ENCODE measurements at regions not wholly inside any gene's neighbourhood (a gene's known extent, or its start where the extent isn't known, plus 50 kb on each side); places are given as distances from the start of the nearest gene placed in this dataset.

DNA sequence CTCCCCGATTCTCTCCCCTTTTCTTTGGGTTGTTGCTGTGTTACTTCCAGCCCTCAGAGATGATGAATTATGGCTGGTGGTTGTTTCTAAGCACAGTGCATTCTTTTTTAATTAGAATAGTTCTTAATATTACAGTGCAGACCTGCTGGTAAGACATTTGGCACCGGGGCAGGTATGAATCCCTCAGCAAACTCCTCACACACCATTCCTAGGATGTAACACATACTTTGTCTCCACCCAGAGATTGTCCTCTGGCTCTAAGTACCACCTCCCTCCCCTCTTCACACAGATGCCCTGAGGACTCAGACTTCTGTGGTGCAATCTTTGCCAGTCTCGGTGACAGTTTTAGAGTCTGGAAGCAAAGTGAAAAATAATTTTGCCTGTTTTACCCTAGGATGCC is 143.1 kb downstream of the HLX start:
- Histone ChIP-seq H3K27ac (ENCODE audit: low read depth in 2 of 2, low read length in 2 of 2) (no peak overlapping the region), H3K27me3 (ENCODE audit: control insufficient read depth in 2 of 2, insufficient read depth in 2 of 2, low read length in 2 of 2) (no peaks in the 10 kb centered on the region), H3K36me3 (ENCODE audit: control insufficient read depth in 2 of 2, insufficient read depth in 2 of 2, low read length in 2 of 2) (no peaks in the 10 kb centered on the region), H3K9me3 (ENCODE audit: control insufficient read depth in 2 of 2, low read length in 2 of 2) (no peaks in the 10 kb centered on the region), H3K9ac (ENCODE audit: low read depth in 1 of 2, low read length in 2 of 2) (no peak overlapping the region), H3K4me3 (ENCODE audit: low read length in 2 of 2) (no peak overlapping the region), H3K4me1 (ENCODE audit: control insufficient read depth in 2 of 2, insufficient read depth in 2 of 2, low read length in 2 of 2) (no peaks in the 10 kb centered on the region)

- Histone ChIP-seq H3K9me3 (ENCODE audit: control insufficient read depth in 2 of 2, low read length in 2 of 2) (no peaks in the 10 kb centered on the region), H3K4me3 (ENCODE audit: low read length in 2 of 2) (no peak overlapping the region), H3K27me3 (ENCODE audit: control insufficient read depth in 2 of 2, insufficient read depth in 2 of 2, low read length in 2 of 2) (no peaks in the 10 kb centered on the region), H3K4me1 (ENCODE audit: control insufficient read depth in 2 of 2, insufficient read depth in 2 of 2, low read length in 2 of 2) (no peaks in the 10 kb centered on the region), H3K9ac (ENCODE audit: low read depth in 1 of 2, low read length in 2 of 2) (no peak overlapping the region), H3K27ac (ENCODE audit: low read depth in 2 of 2, low read length in 2 of 2) (no peak overlapping the region), H3K36me3 (ENCODE audit: control insufficient read depth in 2 of 2, insufficient read depth in 2 of 2, low read length in 2 of 2) (no peaks in the 10 kb centered on the region)
Observed at GRCh38 chr1:221023482-221023881, 144.2 kb downstream of the HLX start.

DNA sequence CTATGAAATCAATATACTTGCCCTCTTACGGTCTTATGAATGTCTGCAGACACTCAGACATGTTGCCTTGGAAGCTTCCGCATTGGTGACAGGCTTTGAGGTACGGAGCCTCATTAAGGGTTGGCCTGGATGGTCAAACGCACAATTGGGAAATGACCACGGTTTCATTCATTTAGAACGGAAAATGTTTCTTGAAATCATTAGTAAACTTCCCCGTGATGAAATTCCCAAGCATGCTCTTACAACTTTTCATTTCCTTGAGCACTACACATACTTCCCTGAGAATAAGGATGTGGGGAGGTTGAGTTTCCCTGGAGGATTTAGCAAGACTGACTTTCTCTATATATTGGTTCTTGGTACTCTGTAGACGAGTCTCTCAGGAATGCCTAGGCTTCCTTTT is 146.3 kb downstream of the HLX start:
- Histone ChIP-seq H3K27ac (ENCODE audit: low read depth in 2 of 2, low read length in 2 of 2) (no peak overlapping the region), H3K4me3 (ENCODE audit: low read length in 2 of 2) (no peak overlapping the region), H3K9ac (ENCODE audit: low read depth in 1 of 2, low read length in 2 of 2) (no peak overlapping the region), H3K4me1 (ENCODE audit: control insufficient read depth in 2 of 2, insufficient read depth in 2 of 2, low read length in 2 of 2) (no peaks in the 10 kb centered on the region), H3K9me3 (ENCODE audit: control insufficient read depth in 2 of 2, low read length in 2 of 2) (no peaks in the 10 kb centered on the region), H3K36me3 (ENCODE audit: control insufficient read depth in 2 of 2, insufficient read depth in 2 of 2, low read length in 2 of 2) (no peaks in the 10 kb centered on the region), H3K27me3 (ENCODE audit: control insufficient read depth in 2 of 2, insufficient read depth in 2 of 2, low read length in 2 of 2) (no peaks in the 10 kb centered on the region)

DNA sequence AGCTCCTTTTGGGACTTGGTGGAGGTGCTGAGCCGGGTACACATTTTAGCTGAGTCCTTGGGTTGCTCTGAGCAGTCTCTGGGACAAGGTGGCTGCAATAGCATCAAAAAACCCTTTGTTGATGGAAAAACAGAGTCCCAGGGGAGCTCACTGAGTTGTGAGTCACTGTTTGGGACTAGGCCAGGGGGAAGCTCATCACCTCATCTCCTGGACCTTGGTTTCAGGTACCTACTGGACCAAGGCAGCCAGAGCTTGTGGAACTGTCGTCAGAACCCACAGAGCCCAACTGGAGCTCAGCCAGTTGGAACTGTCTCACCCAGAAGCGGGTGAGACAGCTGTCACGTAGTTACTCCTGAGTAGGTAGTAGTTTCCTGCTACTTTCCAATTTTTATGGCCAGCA is 146.7 kb downstream of the HLX start:
- H3K4me1 ChIP-seq (ENCODE audit: control insufficient read depth in 2 of 2, insufficient read depth in 2 of 2, low read length in 2 of 2), result no peaks in the 10 kb centered on the region
- H3K9ac ChIP-seq (ENCODE audit: low read depth in 1 of 2, low read length in 2 of 2), result no peak overlapping the region
- H3K9me3 ChIP-seq (ENCODE audit: control insufficient read depth in 2 of 2, low read length in 2 of 2), result no peaks in the 10 kb centered on the region
- H3K27me3 ChIP-seq (ENCODE audit: control insufficient read depth in 2 of 2, insufficient read depth in 2 of 2, low read length in 2 of 2), result no peaks in the 10 kb centered on the region
- H3K4me3 ChIP-seq (ENCODE audit: low read length in 2 of 2), result no peak overlapping the region
- no peak overlapping the region for H3K27ac ChIP-seq (ENCODE audit: low read depth in 2 of 2, low read length in 2 of 2)
- no peaks in the 10 kb centered on the region for H3K36me3 ChIP-seq (ENCODE audit: control insufficient read depth in 2 of 2, insufficient read depth in 2 of 2, low read length in 2 of 2)

- Histone ChIP-seq H3K27ac (ENCODE audit: low read depth in 2 of 2, low read length in 2 of 2) (no peak overlapping the region), H3K4me3 (ENCODE audit: low read length in 2 of 2) (no peak overlapping the region), H3K9ac (ENCODE audit: low read depth in 1 of 2, low read length in 2 of 2) (no peak overlapping the region), H3K4me1 (ENCODE audit: control insufficient read depth in 2 of 2, insufficient read depth in 2 of 2, low read length in 2 of 2) (no peaks in the 10 kb centered on the region), H3K27me3 (ENCODE audit: control insufficient read depth in 2 of 2, insufficient read depth in 2 of 2, low read length in 2 of 2) (no peaks in the 10 kb centered on the region), H3K9me3 (ENCODE audit: control insufficient read depth in 2 of 2, low read length in 2 of 2) (no peaks in the 10 kb centered on the region), H3K36me3 (ENCODE audit: control insufficient read depth in 2 of 2, insufficient read depth in 2 of 2, low read length in 2 of 2) (no peaks in the 10 kb centered on the region)
Observed at GRCh38 chr1:221029981-221030649, 150.9 kb downstream of the HLX start.

GRCh38 chr1:221030990-221031389 is 151.7 kb downstream of the HLX start:
- no peaks in the 10 kb centered on the region for H3K27me3 ChIP-seq (ENCODE audit: control insufficient read depth in 2 of 2, insufficient read depth in 2 of 2, low read length in 2 of 2)
- no peaks in the 10 kb centered on the region for H3K4me1 ChIP-seq (ENCODE audit: control insufficient read depth in 2 of 2, insufficient read depth in 2 of 2, low read length in 2 of 2)
- no peak overlapping the region for H3K9ac ChIP-seq (ENCODE audit: low read depth in 1 of 2, low read length in 2 of 2)
- H3K36me3 ChIP-seq (ENCODE audit: control insufficient read depth in 2 of 2, insufficient read depth in 2 of 2, low read length in 2 of 2), result no peaks in the 10 kb centered on the region
- H3K9me3 ChIP-seq (ENCODE audit: control insufficient read depth in 2 of 2, low read length in 2 of 2), result no peaks in the 10 kb centered on the region
- no peak overlapping the region for H3K4me3 ChIP-seq (ENCODE audit: low read length in 2 of 2)
- H3K27ac ChIP-seq (ENCODE audit: low read depth in 2 of 2, low read length in 2 of 2), result no peak overlapping the region

DNA sequence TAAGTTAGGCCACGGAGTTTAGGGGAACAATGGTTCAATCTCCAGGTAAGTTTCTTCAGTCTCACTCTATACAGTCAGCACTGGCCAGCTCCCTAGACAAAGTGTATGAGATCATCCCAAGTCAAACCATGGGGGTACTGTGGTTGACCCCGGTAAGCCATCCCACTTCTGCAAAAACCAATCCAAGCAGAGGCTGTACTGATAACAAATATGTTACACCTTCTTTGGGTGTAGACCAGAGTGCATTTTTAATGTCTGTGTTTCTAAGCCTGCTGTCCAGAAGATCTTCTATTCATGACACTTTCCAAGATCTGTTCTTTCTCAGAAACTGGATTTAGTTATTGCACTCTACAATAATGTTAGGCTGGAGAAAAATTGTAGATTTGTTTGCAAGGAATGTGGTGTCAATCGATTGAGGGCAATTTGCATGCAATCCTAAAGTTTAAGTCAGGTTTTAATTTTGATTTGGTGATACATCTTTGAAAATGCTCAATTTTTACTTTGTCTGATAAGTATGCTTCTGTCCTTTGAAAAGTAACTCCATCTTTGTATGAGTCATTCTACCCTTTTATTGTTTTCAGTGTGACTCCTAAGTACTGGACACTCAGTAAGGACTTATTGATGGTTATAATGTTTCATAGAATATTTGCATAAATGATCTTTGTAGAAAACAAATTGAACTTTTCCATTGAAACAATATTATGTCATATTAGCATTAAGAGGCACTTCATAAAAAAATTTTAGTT is 152.4 kb downstream of the HLX start:
- Histone ChIP-seq H3K36me3 (ENCODE audit: control insufficient read depth in 2 of 2, insufficient read depth in 2 of 2, low read length in 2 of 2) (no peaks in the 10 kb centered on the region), H3K4me3 (ENCODE audit: low read length in 2 of 2) (no peak overlapping the region), H3K27me3 (ENCODE audit: control insufficient read depth in 2 of 2, insufficient read depth in 2 of 2, low read length in 2 of 2) (no peaks in the 10 kb centered on the region), H3K4me1 (ENCODE audit: control insufficient read depth in 2 of 2, insufficient read depth in 2 of 2, low read length in 2 of 2) (no peaks in the 10 kb centered on the region), H3K27ac (ENCODE audit: low read depth in 2 of 2, low read length in 2 of 2) (no peak overlapping the region), H3K9me3 (ENCODE audit: control insufficient read depth in 2 of 2, low read length in 2 of 2) (no peaks in the 10 kb centered on the region), H3K9ac (ENCODE audit: low read depth in 1 of 2, low read length in 2 of 2) (no peak overlapping the region)

DNA sequence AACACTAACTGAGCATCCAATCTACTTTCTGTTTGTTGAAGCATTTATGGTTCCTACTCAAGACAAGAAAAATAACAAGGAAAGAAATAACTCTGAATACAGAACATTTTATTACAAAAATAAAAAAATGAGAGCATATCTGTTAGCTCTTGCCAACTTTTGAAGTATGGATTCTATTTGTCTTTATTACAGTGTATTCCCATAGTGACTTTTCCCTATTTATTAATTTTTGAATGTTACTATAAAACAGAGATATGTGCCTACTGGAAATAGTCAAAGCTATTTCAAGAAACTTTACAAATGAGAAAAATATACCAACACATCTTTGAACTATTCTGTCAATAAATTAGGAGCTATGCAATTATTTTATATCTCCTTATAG is 153.0 kb downstream of the HLX start:
- Histone ChIP-seq H3K9ac (ENCODE audit: low read depth in 1 of 2, low read length in 2 of 2) (no peak overlapping the region), H3K27ac (ENCODE audit: low read depth in 2 of 2, low read length in 2 of 2) (no peak overlapping the region), H3K36me3 (ENCODE audit: control insufficient read depth in 2 of 2, insufficient read depth in 2 of 2, low read length in 2 of 2) (no peaks in the 10 kb centered on the region)

GRCh38 chr1:221032637-221033280 is 153.5 kb downstream of the HLX start:
- Histone ChIP-seq H3K4me3 (ENCODE audit: low read length in 2 of 2) (no peak overlapping the region), H3K4me1 (ENCODE audit: control insufficient read depth in 2 of 2, insufficient read depth in 2 of 2, low read length in 2 of 2) (no peaks in the 10 kb centered on the region), H3K27ac (ENCODE audit: low read depth in 2 of 2, low read length in 2 of 2) (no peak overlapping the region), H3K9me3 (ENCODE audit: control insufficient read depth in 2 of 2, low read length in 2 of 2) (no peaks in the 10 kb centered on the region), H3K27me3 (ENCODE audit: control insufficient read depth in 2 of 2, insufficient read depth in 2 of 2, low read length in 2 of 2) (no peaks in the 10 kb centered on the region), H3K9ac (ENCODE audit: low read depth in 1 of 2, low read length in 2 of 2) (no peak overlapping the region), H3K36me3 (ENCODE audit: control insufficient read depth in 2 of 2, insufficient read depth in 2 of 2, low read length in 2 of 2) (no peaks in the 10 kb centered on the region)

More for the DNA sequence above, 153.0 kb downstream of the HLX start:
- Histone ChIP-seq H3K4me3 (ENCODE audit: low read length in 2 of 2) (no peak overlapping the region), H3K4me1 (ENCODE audit: control insufficient read depth in 2 of 2, insufficient read depth in 2 of 2, low read length in 2 of 2) (no peaks in the 10 kb centered on the region), H3K27me3 (ENCODE audit: control insufficient read depth in 2 of 2, insufficient read depth in 2 of 2, low read length in 2 of 2) (no peaks in the 10 kb centered on the region), H3K9me3 (ENCODE audit: control insufficient read depth in 2 of 2, low read length in 2 of 2) (no peaks in the 10 kb centered on the region)

GRCh38 chr1:221035662-221036153 is 156.5 kb downstream of the HLX start:
- no peaks in the 10 kb centered on the region for H3K9me3 ChIP-seq (ENCODE audit: control insufficient read depth in 2 of 2, low read length in 2 of 2)
- no peak overlapping the region for H3K27ac ChIP-seq (ENCODE audit: low read depth in 2 of 2, low read length in 2 of 2)
- H3K27me3 ChIP-seq (ENCODE audit: control insufficient read depth in 2 of 2, insufficient read depth in 2 of 2, low read length in 2 of 2), result no peaks in the 10 kb centered on the region
- no peak overlapping the region for H3K4me3 ChIP-seq (ENCODE audit: low read length in 2 of 2)
- H3K4me1 ChIP-seq (ENCODE audit: control insufficient read depth in 2 of 2, insufficient read depth in 2 of 2, low read length in 2 of 2), result no peaks in the 10 kb centered on the region
- no peak overlapping the region for H3K9ac ChIP-seq (ENCODE audit: low read depth in 1 of 2, low read length in 2 of 2)
- H3K36me3 ChIP-seq (ENCODE audit: control insufficient read depth in 2 of 2, insufficient read depth in 2 of 2, low read length in 2 of 2), result no peaks in the 10 kb centered on the region
